ENCODE measurements at regions not wholly inside any gene's neighbourhood (a gene's known extent, or its start where the extent isn't known, plus 50 kb on each side); places are given as distances from the start of the nearest gene placed in this dataset.
"Not testable (repeated sequence)": the region's sequence is repeated elsewhere in the genome, so short reads cannot be mapped to it uniquely, and the experiment has no call there.

GRCh38 chr17:26936645-26937044 lies 357.3 kb upstream of the WSB1 start:
- DNase-seq (ENCODE audit: low read depth in 2 of 2); H3K4me3 ChIP-seq (replicated peaks in 1 of 2; ENCODE audit: low read depth in 2 of 2, low read length in 2 of 2): not testable (repeated sequence)

- H3K4me3 ChIP-seq (replicated peaks in 1 of 2; ENCODE audit: low read depth in 2 of 2, low read length in 2 of 2); DNase-seq (ENCODE audit: low read depth in 2 of 2): not testable (repeated sequence)
Observed at GRCh38 chr17:26937750-26938322, 356.1 kb upstream of the WSB1 start.

- H3K4me3 ChIP-seq (replicated peaks in 1 of 2; ENCODE audit: low read depth in 2 of 2, low read length in 2 of 2); DNase-seq (ENCODE audit: low read depth in 2 of 2): not testable (repeated sequence)
Observed at GRCh38 chr17:26939755-26940154, 354.2 kb upstream of the WSB1 start.

GRCh38 chr17:26940587-26940986 lies 353.3 kb upstream of the WSB1 start:
- not testable (repeated sequence) for DNase-seq (ENCODE audit: low read depth in 2 of 2); H3K4me3 ChIP-seq (replicated peaks in 1 of 2; ENCODE audit: low read depth in 2 of 2, low read length in 2 of 2)

GRCh38 chr17:26962255-26963162 lies 331.4 kb upstream of the WSB1 start:
- DNase-seq (ENCODE audit: low read depth in 2 of 2), result no peak
- no peak overlapping the region for H3K4me3 ChIP-seq (replicated peaks in 1 of 2; ENCODE audit: low read depth in 2 of 2, low read length in 2 of 2)
- no peak for TF ChIP-seq CTCF (IDR thresholded peaks at IDR 0.05; ENCODE audit: low read depth, low read length)

- TF ChIP-seq CTCF (IDR thresholded peaks at IDR 0.05; ENCODE audit: low read depth, low read length), result no peak
- DNase-seq (ENCODE audit: low read depth in 2 of 2), result no peak
- no peak overlapping the region for H3K4me3 ChIP-seq (replicated peaks in 1 of 2; ENCODE audit: low read depth in 2 of 2, low read length in 2 of 2)
Observed at GRCh38 chr17:26963163-26963503, 330.8 kb upstream of the WSB1 start.

- DNase-seq (ENCODE audit: low read depth in 2 of 2); H3K4me3 ChIP-seq (replicated peaks in 1 of 2; ENCODE audit: low read depth in 2 of 2, low read length in 2 of 2): not testable (repeated sequence)
Observed at GRCh38 chr17:26965898-26966624, 327.9 kb upstream of the WSB1 start.

GRCh38 chr17:26966625-26967179 lies 327.2 kb upstream of the WSB1 start:
- not testable (repeated sequence) for H3K4me3 ChIP-seq (replicated peaks in 1 of 2; ENCODE audit: low read depth in 2 of 2, low read length in 2 of 2); DNase-seq (ENCODE audit: low read depth in 2 of 2)

GRCh38 chr17:26981845-26982425 lies 312.0 kb upstream of the WSB1 start:
- not testable (repeated sequence) for DNase-seq (ENCODE audit: low read depth in 2 of 2); H3K4me3 ChIP-seq (replicated peaks in 1 of 2; ENCODE audit: low read depth in 2 of 2, low read length in 2 of 2)

- not testable (repeated sequence) for H3K4me3 ChIP-seq (replicated peaks in 1 of 2; ENCODE audit: low read depth in 2 of 2, low read length in 2 of 2); DNase-seq (ENCODE audit: low read depth in 2 of 2)
Observed at GRCh38 chr17:26982563-26982962, 311.4 kb upstream of the WSB1 start.

- not testable (repeated sequence) for H3K4me3 ChIP-seq (replicated peaks in 1 of 2; ENCODE audit: low read depth in 2 of 2, low read length in 2 of 2); DNase-seq (ENCODE audit: low read depth in 2 of 2)
Observed at GRCh38 chr17:26987851-26988250, 306.1 kb upstream of the WSB1 start.

- not testable (repeated sequence) for DNase-seq (ENCODE audit: low read depth in 2 of 2); H3K4me3 ChIP-seq (replicated peaks in 1 of 2; ENCODE audit: low read depth in 2 of 2, low read length in 2 of 2)
Observed at GRCh38 chr17:26994648-26995047, 299.3 kb upstream of the WSB1 start.

GRCh38 chr17:26996146-26996916 lies 297.6 kb upstream of the WSB1 start:
- DNase-seq (ENCODE audit: low read depth in 2 of 2); H3K4me3 ChIP-seq (replicated peaks in 1 of 2; ENCODE audit: low read depth in 2 of 2, low read length in 2 of 2): not testable (repeated sequence)

- not testable (repeated sequence) for DNase-seq (ENCODE audit: low read depth in 2 of 2); H3K4me3 ChIP-seq (replicated peaks in 1 of 2; ENCODE audit: low read depth in 2 of 2, low read length in 2 of 2)
Observed at GRCh38 chr17:27007734-27008531, 286.0 kb upstream of the WSB1 start.

All from cardiac fibroblast (primary cell).